ENCODE measurements at regions not wholly inside any gene's neighbourhood (a gene's known extent, or its start where the extent isn't known, plus 50 kb on each side); places are given as distances from the start of the nearest gene placed in this dataset.
"Not testable (repeated sequence)": the region's sequence is repeated elsewhere in the genome, so short reads cannot be mapped to it uniquely, and the experiment has no call there.

DNA sequence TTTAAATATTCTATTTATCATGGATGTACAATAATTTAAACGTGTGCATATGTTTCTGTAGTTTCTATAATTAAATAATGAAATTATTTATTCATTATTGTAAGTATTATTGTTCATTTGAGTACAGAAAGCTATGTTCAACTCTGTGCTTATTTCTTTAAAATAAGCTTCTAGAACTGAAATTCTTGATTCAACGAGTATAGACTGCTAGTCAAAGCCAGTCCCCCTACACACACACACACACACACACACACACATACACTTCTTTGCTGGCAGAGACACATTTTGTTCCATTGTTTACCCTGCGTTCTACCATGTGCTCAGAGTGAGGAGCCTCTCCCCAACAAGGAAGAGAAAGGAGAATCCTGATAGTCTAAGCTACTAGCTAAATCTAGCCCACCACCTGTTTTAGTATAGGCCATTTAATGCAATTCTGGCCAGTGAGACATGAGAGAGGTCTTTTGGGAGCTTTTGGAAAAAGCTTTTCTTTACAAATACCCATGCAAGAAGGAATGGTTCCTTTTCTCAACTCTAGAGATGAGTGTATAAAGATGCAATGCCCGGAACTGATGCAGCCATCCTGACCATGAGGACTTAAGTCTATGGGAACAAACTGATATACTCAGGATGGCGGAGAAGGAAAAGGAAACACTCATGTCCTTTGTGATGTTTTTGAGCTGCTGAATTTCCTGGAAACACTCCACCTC is 161.4 kb downstream of the NDUFA12 start:
- Histone ChIP-seq H3K27me3 (ENCODE audit: control insufficient read depth in 3 of 3, insufficient read depth in 3 of 3, low read length in 2 of 3) (no peaks in the 10 kb centered on the region), H3K4me1 (ENCODE audit: control insufficient read depth in 5 of 5, insufficient read depth in 5 of 5, low read length in 5 of 5) (peaks cover 0 to 5% (median 0%) of the 10 kb centered on the region in 5 donors), H3K27ac (ENCODE audit: low read depth in 1 of 2, low read length in 1 of 2) (no peak overlapping the region), H3K9ac (ENCODE audit: insufficient read depth in 1 of 2, low read length in 2 of 2) (no peak overlapping the region), H3K9me3 (ENCODE audit: control insufficient read depth in 4 of 4, insufficient read depth in 3 of 4, low read length in 3 of 4) (peaks cover 0 to 3% (median 0%) of the 10 kb centered on the region in 4 donors), H3K36me3 (ENCODE audit: control insufficient read depth in 4 of 4, insufficient read depth in 4 of 4, low read length in 4 of 4) (no peaks in the 10 kb centered on the region), H3K4me3 (no peak overlapping the region)
- ATAC-seq (ENCODE audit: insufficient read depth, low FRiP score) (no peak), DNase-seq (no peak)
- 74 to 84% methylated on average over 5 of the region's 5 CpGs for WGBS, 2 donors
- TF ChIP-seq, protein P1, sequence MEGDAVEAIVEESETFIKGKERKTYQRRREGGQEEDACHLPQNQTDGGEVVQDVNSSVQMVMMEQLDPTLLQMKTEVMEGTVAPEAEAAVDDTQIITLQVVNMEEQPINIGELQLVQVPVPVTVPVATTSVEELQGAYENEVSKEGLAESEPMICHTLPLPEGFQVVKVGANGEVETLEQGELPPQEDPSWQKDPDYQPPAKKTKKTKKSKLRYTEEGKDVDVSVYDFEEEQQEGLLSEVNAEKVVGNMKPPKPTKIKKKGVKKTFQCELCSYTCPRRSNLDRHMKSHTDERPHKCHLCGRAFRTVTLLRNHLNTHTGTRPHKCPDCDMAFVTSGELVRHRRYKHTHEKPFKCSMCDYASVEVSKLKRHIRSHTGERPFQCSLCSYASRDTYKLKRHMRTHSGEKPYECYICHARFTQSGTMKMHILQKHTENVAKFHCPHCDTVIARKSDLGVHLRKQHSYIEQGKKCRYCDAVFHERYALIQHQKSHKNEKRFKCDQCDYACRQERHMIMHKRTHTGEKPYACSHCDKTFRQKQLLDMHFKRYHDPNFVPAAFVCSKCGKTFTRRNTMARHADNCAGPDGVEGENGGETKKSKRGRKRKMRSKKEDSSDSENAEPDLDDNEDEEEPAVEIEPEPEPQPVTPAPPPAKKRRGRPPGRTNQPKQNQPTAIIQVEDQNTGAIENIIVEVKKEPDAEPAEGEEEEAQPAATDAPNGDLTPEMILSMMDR (IDR thresholded peaks at IDR 0.05; ENCODE audit: control extremely low read depth, extremely low read depth) = no peak

DNA sequence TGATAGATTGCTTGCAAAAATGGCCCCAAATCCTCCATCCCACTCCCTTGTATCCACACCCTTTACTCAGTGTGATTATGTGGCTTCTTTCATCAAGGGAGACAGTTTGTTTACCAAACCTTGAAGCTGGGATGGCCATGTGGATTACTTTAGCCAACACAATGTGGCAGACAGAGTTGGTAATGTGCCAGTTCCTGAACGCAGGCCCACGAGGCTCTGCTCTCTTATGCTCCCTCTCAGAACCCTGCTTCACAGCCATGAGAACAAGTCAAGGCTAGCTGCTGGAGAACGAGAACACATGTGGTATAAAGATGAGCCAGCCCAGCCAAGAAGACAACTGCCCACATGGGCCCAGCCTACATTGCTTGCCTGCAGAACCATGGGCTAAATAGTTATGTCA is 162.3 kb downstream of the NDUFA12 start:
- H3K4me3 ChIP-seq = no peak overlapping the region
- peaks cover 0 to 3% (median 0%) of the 10 kb centered on the region in 4 donors for H3K9me3 ChIP-seq (ENCODE audit: control insufficient read depth in 4 of 4, insufficient read depth in 3 of 4, low read length in 3 of 4)
- H3K4me1 ChIP-seq (ENCODE audit: control insufficient read depth in 5 of 5, insufficient read depth in 5 of 5, low read length in 5 of 5) = peaks cover 0 to 5% (median 0%) of the 10 kb centered on the region in 5 donors
- H3K27ac ChIP-seq (ENCODE audit: low read depth in 1 of 2, low read length in 1 of 2) = no peak overlapping the region
- 52 to 74% methylated on average over 3 of the region's 3 CpGs for WGBS, 2 donors
- H3K27me3 ChIP-seq (ENCODE audit: control insufficient read depth in 3 of 3, insufficient read depth in 3 of 3, low read length in 2 of 3) = no peaks in the 10 kb centered on the region
- no peak overlapping the region for H3K9ac ChIP-seq (ENCODE audit: insufficient read depth in 1 of 2, low read length in 2 of 2)
- TF ChIP-seq, protein P1 (IDR thresholded peaks at IDR 0.05; ENCODE audit: control extremely low read depth, extremely low read depth) = no peak
- no peaks in the 10 kb centered on the region for H3K36me3 ChIP-seq (ENCODE audit: control insufficient read depth in 4 of 4, insufficient read depth in 4 of 4, low read length in 4 of 4)
- ATAC-seq (ENCODE audit: insufficient read depth, low FRiP score) (no peak), DNase-seq (peak; percentile 85 to 95 (median 93))

DNA sequence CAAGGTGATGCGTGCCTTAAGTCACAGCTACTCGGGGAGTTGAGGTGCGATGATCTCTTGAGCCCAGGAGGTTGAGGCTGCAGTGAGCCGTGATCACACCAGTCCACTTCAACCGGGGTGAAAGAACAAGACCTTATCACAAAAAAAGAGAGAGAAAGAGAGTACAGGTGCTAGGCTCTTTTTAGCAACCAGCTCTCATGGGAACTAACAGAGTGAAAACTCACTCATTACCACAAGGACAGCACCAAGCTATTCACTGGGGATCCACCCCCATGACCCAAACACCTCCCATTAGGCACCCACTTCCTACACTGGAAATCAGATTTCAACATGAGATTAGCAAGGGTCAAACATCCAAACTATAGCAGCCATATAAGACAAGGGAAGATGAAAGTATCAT is 164.2 kb downstream of the NDUFA12 start:
- no peak for ATAC-seq (ENCODE audit: insufficient read depth, low FRiP score)
- peaks cover 0 to 5% (median 0%) of the 10 kb centered on the region in 5 donors for H3K4me1 ChIP-seq (ENCODE audit: control insufficient read depth in 5 of 5, insufficient read depth in 5 of 5, low read length in 5 of 5)
- no peaks in the 10 kb centered on the region for H3K27me3 ChIP-seq (ENCODE audit: control insufficient read depth in 3 of 3, insufficient read depth in 3 of 3, low read length in 2 of 3)
- no peaks in the 10 kb centered on the region for H3K36me3 ChIP-seq (ENCODE audit: control insufficient read depth in 4 of 4, insufficient read depth in 4 of 4, low read length in 4 of 4)
- DNase-seq = no peak
- H3K9ac ChIP-seq (ENCODE audit: insufficient read depth in 1 of 2, low read length in 2 of 2) = no peak overlapping the region
- 92% methylated on average over 5 of the region's 5 CpGs for WGBS, 2 donors
- no peak overlapping the region for H3K4me3 ChIP-seq
- TF ChIP-seq, protein P1 (IDR thresholded peaks at IDR 0.05; ENCODE audit: control extremely low read depth, extremely low read depth) = no peak
- H3K9me3 ChIP-seq (ENCODE audit: control insufficient read depth in 4 of 4, insufficient read depth in 3 of 4, low read length in 3 of 4) = peaks cover 0 to 3% (median 0%) of the 10 kb centered on the region in 4 donors
- H3K27ac ChIP-seq (ENCODE audit: low read depth in 1 of 2, low read length in 1 of 2) = no peak overlapping the region

DNA sequence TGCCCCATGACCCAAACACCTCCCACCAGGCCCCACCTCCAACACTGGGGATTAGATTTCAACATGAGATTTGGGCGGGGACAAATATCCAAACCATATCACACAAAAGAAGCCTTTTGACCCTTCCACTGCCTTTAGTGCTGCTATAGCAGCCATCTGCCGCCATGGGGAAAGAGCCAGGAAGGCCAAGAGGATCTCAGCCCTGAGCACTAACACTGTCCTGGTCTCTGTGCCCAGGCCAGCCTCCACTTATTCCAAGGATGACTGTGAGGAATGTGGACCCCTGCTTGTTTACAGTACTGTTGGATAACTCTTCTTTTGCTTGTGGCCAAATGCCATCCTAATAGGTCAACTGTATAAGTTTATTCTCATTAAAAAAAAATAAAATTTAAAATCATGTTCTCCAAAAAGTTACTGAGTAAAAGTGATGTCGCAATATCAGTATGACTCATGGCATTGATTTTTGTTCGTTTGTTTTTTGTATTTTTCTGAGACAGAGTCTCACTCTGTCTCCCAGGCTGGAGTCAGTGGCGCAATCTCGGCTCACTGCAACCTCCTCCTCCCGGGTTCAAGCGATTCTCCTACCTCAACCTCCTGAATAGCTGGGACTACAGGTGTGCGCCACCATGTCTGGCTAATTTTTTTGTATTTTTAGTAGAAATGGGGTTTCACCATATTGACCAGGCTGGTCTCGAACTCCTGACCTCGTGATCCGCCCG is 166.4 kb downstream of the NDUFA12 start:
- not testable (repeated sequence) for ATAC-seq (ENCODE audit: insufficient read depth, low FRiP score)
- 86% methylated on average over 13 of the region's 13 CpGs for WGBS, 2 donors

More for the DNA sequence above, 166.4 kb downstream of the NDUFA12 start:
- not testable (repeated sequence) for H3K9me3 ChIP-seq (ENCODE audit: control insufficient read depth in 4 of 4, insufficient read depth in 3 of 4, low read length in 3 of 4); H3K36me3 ChIP-seq (ENCODE audit: control insufficient read depth in 4 of 4, insufficient read depth in 4 of 4, low read length in 4 of 4); H3K27me3 ChIP-seq (ENCODE audit: control insufficient read depth in 3 of 3, insufficient read depth in 3 of 3, low read length in 2 of 3); H3K4me3 ChIP-seq; H3K9ac ChIP-seq (ENCODE audit: insufficient read depth in 1 of 2, low read length in 2 of 2); H3K27ac ChIP-seq (ENCODE audit: low read depth in 1 of 2, low read length in 1 of 2)
- H3K4me1 ChIP-seq (ENCODE audit: control insufficient read depth in 5 of 5, insufficient read depth in 5 of 5, low read length in 5 of 5) = peaks cover 0 to 15% (median 5%) of the 10 kb centered on the region in 5 donors
- DNase-seq = peak in 1 of 3 donors; percentile 56

All from lung (tissue), 11 donors.